Lower leg skin (tissue), 3 donors: ENCODE measurements at regions not wholly inside any gene's neighbourhood (a gene's known extent, or its start where the extent isn't known, plus 50 kb on each side); places are given as distances from the start of the nearest gene placed in this dataset.

Experiments used
- CTCF ChIP-seq, 3 donors: fragments of 450-650 bp; IDR thresholded peaks; one replicate each; pipeline ENCODE4 v1.5.1; 2016; ENCODE audit warnings: antibody characterized with exemption in 3 of 3, mild to moderate bottlenecking in 3 of 3, moderate library complexity in 2 of 3
- POLR2A ChIP-seq, 2 donors: fragments of 450-650 bp; IDR thresholded peaks; one replicate each; pipeline ENCODE4 v1.6.1; 2016 to 2017; ENCODE audit warnings: antibody characterized with exemption in 2 of 2, mild to moderate bottlenecking in 1 of 2, moderate library complexity in 1 of 2

- TF ChIP-seq POLR2A (IDR thresholded peaks at IDR 0.05) (no peak), CTCF (IDR thresholded peaks at IDR 0.05) (no peak)
Measured at GRCh38 chr5:105371169-105371568, 1808.6 kb upstream of the NUDT12 start.
